Upper lobe of left lung (tissue), 6 donors: ENCODE measurements at regions not wholly inside any gene's neighbourhood (a gene's known extent, or its start where the extent isn't known, plus 50 kb on each side); places are given as distances from the start of the nearest gene placed in this dataset.

Experiments
- ATAC-seq, 2 donors: fragments of 200-7000 bp; cut with Tn5 transposase; one replicate each; pipeline ENCODE4 v1.9.1; 2022; ENCODE audit warnings: mild to moderate bottlenecking in 2 of 2, moderate library complexity in 2 of 2; ENCODE audit not compliant: low FRiP score in 2 of 2
- DNase-seq, 2 donors: peaks; one replicate each; pipeline ENCODE4 v3.0.0-alpha.2; 2019 to 2020
- H3K27ac ChIP-seq, 4 donors: fragments of 200-600 bp; sonication (generic); one replicate each; pipeline ENCODE4 v1.5.1; 2016 to 2019
- H3K27me3 ChIP-seq, 4 donors: fragments of 200-600 bp; sonication (generic); one replicate each; pipeline ENCODE4 v1.5.1; 2017 to 2019
- H3K36me3 ChIP-seq, 4 donors: fragments of 200-600 bp; sonication (generic); one replicate each; pipeline ENCODE4 v1.5.1; 2016 to 2019
- H3K4me1 ChIP-seq, 4 donors: fragments of 200-600 bp; sonication (generic); one replicate each; pipeline ENCODE4 v1.5.1; 2018 to 2019
- H3K4me3 ChIP-seq, 4 donors: fragments of 200-600 bp; sonication (generic); one replicate each; pipeline ENCODE4 v1.5.1; 2017 to 2019; ENCODE audit warnings: mild to moderate bottlenecking in 2 of 4, moderate library complexity in 1 of 4
- H3K9me3 ChIP-seq, 4 donors: fragments of 200-600 bp; sonication (generic); one replicate each; pipeline ENCODE4 v1.5.1; 2018 to 2019
- CTCF ChIP-seq, 6 experiments: fragments of 450-650 bp in 4 of 6; fragments of 200-600 bp in 2 of 6; sonication (generic) in 2 of 6; IDR thresholded peaks; one replicate each; pipeline ENCODE4 v1.5.1; 2016 to 2019; ENCODE audit warnings: antibody characterized with exemption in 6 of 6
- EP300 ChIP-seq, 4 donors: sonication (generic); formaldehyde crosslinking; IDR thresholded peaks; one replicate each; pipeline ENCODE4 v1.5.1; 2017; ENCODE audit warnings: antibody characterized with exemption in 4 of 4, control low read depth in 2 of 4
- POLR2A ChIP-seq, 4 donors: fragments of 450-650 bp; IDR thresholded peaks; one replicate each; pipeline ENCODE4 v1.5.1; 2016 to 2017; ENCODE audit warnings: antibody characterized with exemption in 4 of 4, mild to moderate bottlenecking in 2 of 4
- POLR2AphosphoS5 ChIP-seq, 2 donors: sonication (generic); formaldehyde crosslinking; IDR thresholded peaks; one replicate each; pipeline ENCODE4 v1.5.1; 2017; ENCODE audit warnings: antibody characterized with exemption in 2 of 2
- WGBS, 2 donors: methylation state at CpG; one replicate each; pipeline ENCODE4 v1.1.5; 2017 to 2018; 5-methylcytosine and 5-hydroxymethylcytosine counted together
- donor health status: DM: no; HTN: no; CAD: no; lungs with moderate emphysema.
- donor health status: DM: no; HTN: yes; CAD: no; lungs with severe emphysema.

GRCh38 chr19:28386066-28386465 lies 826.9 kb downstream of the UQCRFS1 start:
- Histone ChIP-seq H3K4me1 (no peaks in the 10 kb centered on the region), H3K27me3 (no peaks in the 10 kb centered on the region), H3K4me3 (no peak overlapping the region), H3K27ac (no peak overlapping the region), H3K36me3 (no peaks in the 10 kb centered on the region), H3K9me3 (no peaks in the 10 kb centered on the region)
- DNase-seq (no peak), ATAC-seq (no peak)
- WGBS, 2 donors: 26 to 29% methylated on average over 3 of the region's 3 CpGs
- TF ChIP-seq POLR2AphosphoS5 (IDR thresholded peaks at IDR 0.05) (no peak), CTCF (IDR thresholded peaks at IDR 0.05) (no peak), POLR2A (IDR thresholded peaks at IDR 0.05) (no peak), EP300 (IDR thresholded peaks at IDR 0.05) (no peak)

DNA sequence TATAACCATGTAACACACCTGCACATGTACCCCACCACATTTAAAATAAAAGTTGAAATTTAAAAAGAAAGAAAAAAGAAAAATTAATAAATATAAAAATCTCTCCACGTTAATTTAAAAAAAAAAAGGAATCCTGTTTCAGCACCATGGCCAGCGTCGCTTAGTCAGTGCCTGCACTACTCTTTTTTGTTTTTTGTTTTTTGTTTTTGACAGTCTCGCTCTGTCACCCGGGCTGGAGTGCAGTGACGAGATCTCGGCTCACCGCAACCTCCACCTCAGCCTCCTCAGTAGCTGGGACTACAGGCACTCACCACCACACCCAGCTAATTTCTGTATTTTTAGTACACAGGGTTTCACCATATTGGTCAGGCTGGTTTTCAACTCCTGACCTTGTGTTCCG lies 835.9 kb downstream of the UQCRFS1 start:
- WGBS, 2 donors: 29 to 38% methylated on average over 9 of the region's 9 CpGs

DNA sequence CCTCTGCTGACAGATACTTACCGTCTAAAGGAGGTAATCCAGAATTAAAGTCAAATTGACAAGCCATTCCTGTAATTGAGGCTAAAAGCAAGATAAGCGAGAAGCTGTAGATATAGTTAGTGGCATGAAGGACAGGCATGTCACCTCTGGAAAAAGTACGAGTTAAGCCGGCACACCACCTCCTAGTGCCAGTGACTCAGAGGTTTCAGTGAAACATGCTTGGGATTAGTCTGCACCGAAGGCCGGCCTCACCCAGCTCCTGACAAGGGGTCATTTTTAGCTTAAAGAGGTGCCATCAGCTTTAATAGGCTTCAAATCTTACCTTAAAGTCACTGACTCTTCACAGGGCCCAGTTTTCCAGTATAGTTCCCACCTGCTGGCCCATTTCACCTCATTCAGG lies 838.0 kb downstream of the UQCRFS1 start:
- no peak for ATAC-seq
- DNase-seq: no peak
- no peaks in the 10 kb centered on the region for H3K27me3 ChIP-seq
- TF ChIP-seq POLR2A (IDR thresholded peaks at IDR 0.05): no peak
- TF ChIP-seq CTCF (IDR thresholded peaks at IDR 0.05): no peak
- no peak for TF ChIP-seq POLR2AphosphoS5 (IDR thresholded peaks at IDR 0.05)
- TF ChIP-seq EP300 (IDR thresholded peaks at IDR 0.05): no peak
- H3K27ac ChIP-seq: no peak overlapping the region
- H3K4me1 ChIP-seq: no peaks in the 10 kb centered on the region
- WGBS, 2 donors: 73 to 74% methylated on average over 6 of the region's 6 CpGs
- no peaks in the 10 kb centered on the region for H3K9me3 ChIP-seq
- H3K36me3 ChIP-seq: no peaks in the 10 kb centered on the region
- no peak overlapping the region for H3K4me3 ChIP-seq

More for the DNA sequence above, 835.9 kb downstream of the UQCRFS1 start:
- Histone ChIP-seq H3K4me1 (no peaks in the 10 kb centered on the region), H3K4me3 (no peak overlapping the region), H3K27me3 (no peaks in the 10 kb centered on the region), H3K36me3 (no peaks in the 10 kb centered on the region), H3K9me3 (no peaks in the 10 kb centered on the region), H3K27ac (no peak overlapping the region)
- ATAC-seq (no peak), DNase-seq (no peak)
- TF ChIP-seq CTCF (IDR thresholded peaks at IDR 0.05): no peak
- no peak for TF ChIP-seq POLR2AphosphoS5 (IDR thresholded peaks at IDR 0.05)
- no peak for TF ChIP-seq POLR2A (IDR thresholded peaks at IDR 0.05)

- 49 to 63% methylated on average over 4 of the region's 4 CpGs for WGBS, 2 donors
- no peaks in the 10 kb centered on the region for H3K27me3 ChIP-seq
- no peak for ATAC-seq
These were observed 840.2 kb downstream of the UQCRFS1 start for GRCh38 chr19:28372576-28373247.

More at GRCh38 chr19:28372576-28373247, 840.2 kb downstream of the UQCRFS1 start:
- TF ChIP-seq POLR2AphosphoS5 (IDR thresholded peaks at IDR 0.05): no peak
- no peak for TF ChIP-seq CTCF (IDR thresholded peaks at IDR 0.05)
- TF ChIP-seq EP300 (IDR thresholded peaks at IDR 0.05): no peak
- no peak for TF ChIP-seq POLR2A (IDR thresholded peaks at IDR 0.05)
- Histone ChIP-seq H3K36me3 (no peaks in the 10 kb centered on the region), H3K4me3 (no peak overlapping the region), H3K9me3 (no peaks in the 10 kb centered on the region), H3K4me1 (no peaks in the 10 kb centered on the region), H3K27ac (no peak overlapping the region)
- no peak for DNase-seq
